Nephron progenitor cell (in vitro differentiated cells): ENCODE measurements at regions not wholly inside any gene's neighbourhood (a gene's known extent, or its start where the extent isn't known, plus 50 kb on each side); places are given as distances from the start of the nearest gene placed in this dataset.
A peak's percentile ranks its signal among the peaks of the same experiment; 100 is the strongest.

ENCODE experiments used
- DNase-seq: peaks from one replicate; pipeline ENCODE4 v3.0.0; 2021
- H3K27ac Mint-ChIP-seq: 2 replicates; pipeline ENCODE4 v1.8.0; 2021; ENCODE audit warnings: mild to moderate bottlenecking, moderate library complexity, mixed read lengths
- H3K27me3 Mint-ChIP-seq: 2 replicates; pipeline ENCODE4 v1.8.0; 2021; ENCODE audit warnings: mild to moderate bottlenecking, low read depth, mixed read lengths; ENCODE audit not compliant: poor library complexity
- H3K36me3 Mint-ChIP-seq: 2 replicates; pipeline ENCODE4 v1.8.0; 2021; ENCODE audit warnings: low read depth, mixed read lengths
- H3K4me1 Mint-ChIP-seq: 2 replicates; pipeline ENCODE4 v1.8.0; 2021; ENCODE audit warnings: mixed read lengths
- H3K4me3 Mint-ChIP-seq: 2 replicates; pipeline ENCODE4 v1.8.0; 2021; ENCODE audit warnings: mild to moderate bottlenecking, moderate library complexity, mixed read lengths
- H3K9me3 Mint-ChIP-seq: 2 replicates; pipeline ENCODE4 v1.8.0; 2021; ENCODE audit warnings: mild to moderate bottlenecking, moderate library complexity, mixed read lengths
- CTCF ChIP-seq: fragments of 200-600 bp; sonication (generic); IDR thresholded peaks from 2 replicates; pipeline ENCODE4 v1.5.0; 2021; ENCODE audit warnings: antibody characterized with exemption

GRCh38 chr12:87879141-87879540 lies 150.1 kb downstream of the C12orf50 start:
- Mint-ChIP-seq H3K4me1 (peaks cover 5% of the 10 kb centered on the region), H3K9me3 (no peaks in the 10 kb centered on the region), H3K4me3 (no peak overlapping the region), H3K36me3 (no peaks in the 10 kb centered on the region), H3K27ac (no peak overlapping the region), H3K27me3 (peaks cover 3% of the 10 kb centered on the region)
- TF ChIP-seq CTCF = no peak
- DNase-seq = no peak

- no peaks in the 10 kb centered on the region for H3K4me1 Mint-ChIP-seq
- H3K4me3 Mint-ChIP-seq = no peak overlapping the region
- H3K27me3 Mint-ChIP-seq = peaks cover 2% of the 10 kb centered on the region
- no peak for DNase-seq
- H3K36me3 Mint-ChIP-seq = no peaks in the 10 kb centered on the region
- no peak for TF ChIP-seq CTCF
- H3K9me3 Mint-ChIP-seq = no peaks in the 10 kb centered on the region
- no peak overlapping the region for H3K27ac Mint-ChIP-seq
Measured at GRCh38 chr12:87870493-87871460, 158.4 kb downstream of the C12orf50 start.

- Mint-ChIP-seq H3K4me3 (no peak overlapping the region), H3K27ac (no peak overlapping the region), H3K9me3 (no peaks in the 10 kb centered on the region), H3K4me1 (no peaks in the 10 kb centered on the region), H3K36me3 (no peaks in the 10 kb centered on the region), H3K27me3 (peaks cover 2% of the 10 kb centered on the region)
- no peak for TF ChIP-seq CTCF
- DNase-seq = no peak
Measured at GRCh38 chr12:87870061-87870460, 159.1 kb downstream of the C12orf50 start.

- H3K9me3 Mint-ChIP-seq = no peaks in the 10 kb centered on the region
- no peaks in the 10 kb centered on the region for H3K4me1 Mint-ChIP-seq
- H3K27me3 Mint-ChIP-seq = no peaks in the 10 kb centered on the region
- H3K27ac Mint-ChIP-seq = no peak overlapping the region
- no peak for DNase-seq
- H3K36me3 Mint-ChIP-seq = no peaks in the 10 kb centered on the region
- H3K4me3 Mint-ChIP-seq = no peak overlapping the region
- TF ChIP-seq CTCF = peak; percentile 32
Measured at GRCh38 chr12:87866578-87867292, 162.5 kb downstream of the C12orf50 start.

- no peaks in the 10 kb centered on the region for H3K4me1 Mint-ChIP-seq
- no peak overlapping the region for H3K4me3 Mint-ChIP-seq
- TF ChIP-seq CTCF = no peak
- no peak overlapping the region for H3K27ac Mint-ChIP-seq
- DNase-seq = no peak
- no peaks in the 10 kb centered on the region for H3K9me3 Mint-ChIP-seq
- H3K36me3 Mint-ChIP-seq = no peaks in the 10 kb centered on the region
- no peaks in the 10 kb centered on the region for H3K27me3 Mint-ChIP-seq
Measured at GRCh38 chr12:87861791-87862190, 167.4 kb downstream of the C12orf50 start.
